HCT116 (cell line): ENCODE measurements at regions not wholly inside any gene's neighbourhood (a gene's known extent, or its start where the extent isn't known, plus 50 kb on each side); places are given as distances from the start of the nearest gene placed in this dataset.

Experiments used
- ATF3 ChIP-seq: IDR thresholded peaks from 2 replicates; pipeline ENCODE4 v1.6.1; 2012
- CEBPB ChIP-seq: IDR thresholded peaks from 2 replicates; pipeline ENCODE4 v1.6.1; 2012; ENCODE audit warnings: low read depth
- CTCF ChIP-seq, 3 experiments: fragments of 200-600 bp in 1 of 3; sonication (generic) in 1 of 3; IDR thresholded peaks in 2 of 3; conservative IDR thresholded peaks in 1 of 3; 2 replicates each; pipeline ENCODE4 v1.5.1; 2012 to 2017; ENCODE audit warnings: low read depth in 2 of 3, low read length in 2 of 3, antibody characterized with exemption in 1 of 3, borderline replicate concordance in 1 of 3, control low read depth in 1 of 3, mild to moderate bottlenecking in 1 of 3, mixed read lengths in 1 of 3, mixed run types in 1 of 3, moderate library complexity in 1 of 3; ENCODE audit not compliant: insufficient read depth in 1 of 3
- EZH2 ChIP-seq: fragments of 200-600 bp; sonication (generic); IDR thresholded peaks from 2 replicates; pipeline ENCODE4 v1.6.1; 2017; ENCODE audit warnings: antibody characterized with exemption, mixed run types
- EZH2phosphoT487 ChIP-seq: fragments of 200-600 bp; IDR thresholded peaks from 2 replicates; pipeline ENCODE4 v1.6.1; 2018; ENCODE audit warnings: antibody characterized with exemption, borderline replicate concordance
- JUND ChIP-seq: IDR thresholded peaks from 2 replicates; pipeline ENCODE4 v1.6.1; 2012
- MAX ChIP-seq: IDR thresholded peaks from 2 replicates; pipeline ENCODE4 v1.6.1; 2012
- POLR2A ChIP-seq: IDR thresholded peaks from 2 replicates; pipeline ENCODE4 v1.7.0; 2011; ENCODE audit warnings: borderline replicate concordance; ENCODE audit not compliant: insufficient read depth, insufficient read length; ENCODE audit errors: extremely low read depth
- SP1 ChIP-seq: IDR thresholded peaks from 2 replicates; pipeline ENCODE4 v1.6.1; 2012; ENCODE audit warnings: low read depth
- YY1 ChIP-seq: IDR thresholded peaks from 2 replicates; pipeline ENCODE4 v1.6.1; 2011; ENCODE audit warnings: low read length, low read depth, moderate library complexity, mild to moderate bottlenecking; ENCODE audit not compliant: insufficient replicate concordance; ENCODE audit errors: extremely low read depth

- TF ChIP-seq CTCF (IDR thresholded peaks at IDR 0.05 in 2 of 3, conservative IDR thresholded peaks at IDR 0.05 in 1 of 3; ENCODE audit: borderline replicate concordance in 1 of 3, insufficient read depth in 1 of 3, low read depth in 2 of 3, low read length in 2 of 3) (no peak), EZH2 (no peak), ATF3 (no peak), JUND (no peak), POLR2A (no peak), MAX (no peak), CEBPB (no peak), EZH2phosphoT487 (no peak), SP1 (no peak), YY1 (no peak)
Measured at GRCh38 chr1:82612986-82613385, 812.3 kb downstream of the ADGRL2 start.
